ENCODE measurements at regions not wholly inside any gene's neighbourhood (a gene's known extent, or its start where the extent isn't known, plus 50 kb on each side); places are given as distances from the start of the nearest gene placed in this dataset.

DNA sequence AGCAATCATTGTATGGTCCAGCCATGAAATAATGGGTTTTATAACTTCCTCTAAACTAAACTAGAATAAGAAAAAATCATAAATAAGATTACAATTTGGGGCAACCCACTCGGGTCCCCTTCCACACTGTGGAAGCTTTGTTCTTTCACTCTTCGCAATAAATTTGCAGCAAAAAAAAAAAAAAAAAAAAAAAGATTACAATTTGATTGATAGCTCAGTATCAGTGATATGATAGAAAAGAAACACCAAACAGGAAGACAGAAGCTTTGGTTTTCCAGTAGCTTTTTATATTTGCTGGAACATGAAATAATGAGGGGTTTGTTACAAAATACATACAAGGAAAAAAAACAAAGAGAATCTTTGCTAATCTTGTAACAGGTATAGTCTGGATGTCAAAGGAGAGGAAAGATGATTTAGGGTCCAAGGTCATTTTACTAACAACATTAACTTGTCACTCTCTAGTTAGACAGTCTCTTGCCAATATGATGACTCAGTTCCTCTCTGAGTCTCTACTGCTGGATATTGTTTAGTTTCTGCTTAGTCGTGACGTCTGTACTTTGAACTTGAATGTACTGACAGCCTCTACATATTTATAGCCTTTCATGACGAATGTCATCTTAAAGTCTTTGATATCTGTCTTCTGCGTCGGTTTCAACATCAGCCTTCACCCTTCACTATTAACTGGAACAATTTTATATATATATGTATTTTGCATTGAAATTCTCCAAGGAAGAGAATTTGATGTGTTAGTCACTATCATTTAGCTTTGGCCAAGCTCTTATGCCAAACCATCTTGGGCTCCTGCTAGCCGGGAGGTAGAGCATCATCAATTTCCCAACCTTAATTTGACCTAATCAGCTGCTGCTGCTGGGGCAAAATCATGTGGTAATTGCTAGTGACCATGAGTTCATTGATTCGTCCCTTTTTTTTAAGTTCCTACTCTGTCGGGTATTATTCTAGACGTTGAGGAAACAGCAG is 213.1 kb upstream of the STXBP5 start:
- DNase-seq: peak; percentile 85

DNA sequence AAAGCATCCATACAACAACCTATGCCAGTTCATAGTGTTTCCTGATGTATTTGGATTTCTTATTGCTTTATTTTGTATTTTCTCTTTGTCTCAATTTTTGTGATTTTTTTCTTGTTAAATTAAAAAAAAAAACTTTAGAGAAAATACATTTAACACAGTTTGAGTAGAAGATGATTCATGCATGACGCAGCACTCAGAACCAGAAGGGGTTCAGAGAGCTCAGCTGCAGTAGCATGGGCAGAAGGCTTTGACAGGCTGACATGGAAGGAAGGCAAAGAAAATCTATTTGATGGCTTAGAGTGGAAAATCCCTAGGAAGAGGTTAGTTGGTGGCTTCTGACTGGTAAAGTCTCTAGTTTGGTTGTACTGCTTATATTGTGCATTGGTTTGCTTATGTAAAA is 207.2 kb upstream of the STXBP5 start:
- DNase-seq: peak; percentile 60

DNA sequence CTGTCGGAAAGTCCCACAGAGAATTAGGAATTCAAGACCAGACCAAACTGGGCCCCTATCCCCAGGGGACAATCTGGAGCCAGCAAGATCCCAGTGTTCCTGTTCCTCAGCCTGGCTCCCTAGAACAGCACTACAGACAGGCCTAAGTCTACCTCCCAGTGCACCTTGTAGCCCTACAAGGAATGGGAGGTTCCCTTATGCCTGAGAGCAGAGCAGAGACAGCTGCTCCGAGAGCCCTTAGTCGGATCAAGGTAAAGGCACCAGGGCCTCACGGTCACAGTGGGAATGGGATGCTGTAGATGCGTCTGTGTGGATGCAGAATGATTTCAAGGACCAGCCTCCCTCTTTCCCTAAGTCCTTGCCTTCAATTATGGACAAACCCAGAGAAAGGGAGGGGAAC is 204.5 kb upstream of the STXBP5 start:
- no peak for DNase-seq

DNA sequence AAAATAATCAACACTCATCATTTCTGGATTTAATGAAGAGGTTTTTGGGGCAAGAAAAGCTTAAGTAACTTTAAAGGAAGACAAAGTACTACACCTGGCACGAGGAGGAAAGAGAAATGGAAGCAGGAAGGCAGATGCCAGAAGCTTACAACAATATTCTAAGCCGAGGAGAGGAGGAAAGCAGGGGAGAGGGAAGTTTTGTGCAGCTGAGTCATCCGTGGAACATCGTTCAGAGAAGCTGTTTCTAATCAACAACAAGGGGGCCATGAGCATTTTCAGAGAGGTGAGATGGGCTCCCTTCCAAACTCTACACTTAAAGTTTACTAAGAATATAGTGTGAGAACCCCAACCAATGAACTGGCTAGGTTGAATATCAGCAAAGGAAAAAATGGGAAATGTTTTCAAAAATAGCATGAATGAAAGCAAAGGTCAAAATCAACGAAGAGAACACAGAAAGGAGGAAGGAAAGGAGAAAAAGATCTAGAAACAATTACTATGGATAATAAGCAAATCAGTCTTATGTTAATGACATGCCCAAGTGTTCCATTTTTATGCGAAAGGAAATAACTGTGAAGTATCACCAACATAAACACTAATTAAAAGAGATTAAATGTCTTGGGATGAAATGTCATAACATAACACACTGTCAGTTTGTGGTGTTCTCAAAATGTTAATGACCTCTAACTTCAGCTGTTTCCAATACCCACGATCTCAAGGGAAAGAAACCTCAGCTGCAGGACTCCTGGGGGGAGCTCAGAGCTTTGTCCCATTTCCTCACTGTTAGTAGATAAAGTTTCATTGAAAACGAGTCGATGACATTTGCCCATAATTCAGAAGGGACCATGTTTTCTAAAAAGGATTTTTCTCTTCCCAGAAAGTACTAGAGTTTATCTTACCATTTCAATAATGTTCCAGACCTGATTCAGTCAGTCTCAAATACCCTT is 203.4 kb upstream of the STXBP5 start:
- DNase-seq: peak; percentile 18

DNA sequence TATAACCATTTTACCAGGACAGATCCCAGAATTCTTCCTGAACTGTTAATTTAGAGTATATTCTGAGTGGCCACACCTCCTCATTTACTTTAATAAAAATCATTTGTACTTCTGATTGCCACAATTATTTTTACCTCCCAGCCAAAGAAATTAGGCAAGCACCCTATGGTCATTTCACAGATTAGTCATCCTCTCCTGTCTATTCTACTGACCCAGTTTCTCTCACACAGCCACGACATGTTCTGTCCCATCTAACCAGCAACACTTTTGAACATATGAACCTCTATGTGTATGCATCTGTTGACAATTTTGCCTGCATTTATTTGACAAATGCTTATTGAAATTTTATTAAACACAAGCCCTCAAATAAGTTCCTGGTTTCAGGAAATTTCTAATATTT is 202.6 kb upstream of the STXBP5 start:
- DNase-seq: no peak

DNA sequence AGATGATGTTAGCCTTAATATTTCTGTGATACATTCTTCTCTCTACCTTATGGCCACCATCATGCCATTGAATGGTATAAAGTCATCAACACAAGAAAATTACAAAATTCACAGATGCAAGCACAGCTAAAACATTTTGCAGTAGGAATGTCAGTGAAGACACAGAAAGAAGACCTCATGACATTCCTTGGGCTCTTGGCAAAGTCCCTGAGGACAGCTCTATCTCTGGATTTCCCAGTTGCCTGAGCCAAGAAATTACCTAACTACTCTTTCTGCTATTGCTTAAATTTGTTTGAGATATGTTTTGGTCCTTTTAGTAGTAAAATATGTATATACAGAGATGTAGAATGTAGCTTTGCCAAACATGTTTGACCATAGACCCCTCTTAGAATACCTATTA is 201.0 kb upstream of the STXBP5 start:
- DNase-seq: no peak

DNA sequence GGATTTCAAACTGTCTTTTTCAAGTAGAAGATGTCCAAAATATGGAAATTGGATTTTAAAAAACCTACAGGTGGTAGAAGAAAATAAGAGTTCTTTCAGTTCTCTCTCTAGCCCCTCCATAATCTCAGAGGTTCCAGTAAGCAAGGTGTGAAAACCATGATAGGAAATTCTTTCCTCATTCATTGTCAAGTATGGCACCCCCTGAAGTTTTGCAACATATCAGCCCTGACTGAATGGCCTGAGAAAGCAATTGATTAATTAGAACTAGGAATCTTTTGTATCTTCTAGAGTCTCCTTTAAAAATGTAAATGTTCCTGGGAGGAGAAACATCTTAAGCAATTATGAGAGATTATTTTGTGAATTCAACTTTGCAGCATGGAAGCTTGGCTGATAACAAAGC is 198.7 kb upstream of the STXBP5 start:
- DNase-seq: no peak

DNA sequence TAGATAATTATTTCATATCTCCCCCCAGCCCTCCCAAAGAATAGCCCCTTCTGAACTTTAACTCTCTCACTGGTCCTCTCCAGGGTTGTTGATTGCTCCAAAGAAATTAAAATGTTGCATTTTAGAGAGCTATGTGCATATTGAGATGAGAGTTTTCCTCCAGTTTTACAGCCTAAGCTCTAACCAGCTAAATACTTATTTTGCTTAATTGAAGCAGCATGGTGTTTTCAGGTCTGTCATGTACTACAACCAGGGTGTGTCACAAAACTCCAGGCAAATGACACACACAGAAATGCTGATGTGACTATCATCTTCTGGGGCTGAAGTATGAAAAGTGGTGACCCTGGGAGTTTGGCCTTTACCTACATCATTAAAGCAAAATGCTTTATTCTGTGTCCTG is 196.8 kb upstream of the STXBP5 start:
- DNase-seq: no peak

DNA sequence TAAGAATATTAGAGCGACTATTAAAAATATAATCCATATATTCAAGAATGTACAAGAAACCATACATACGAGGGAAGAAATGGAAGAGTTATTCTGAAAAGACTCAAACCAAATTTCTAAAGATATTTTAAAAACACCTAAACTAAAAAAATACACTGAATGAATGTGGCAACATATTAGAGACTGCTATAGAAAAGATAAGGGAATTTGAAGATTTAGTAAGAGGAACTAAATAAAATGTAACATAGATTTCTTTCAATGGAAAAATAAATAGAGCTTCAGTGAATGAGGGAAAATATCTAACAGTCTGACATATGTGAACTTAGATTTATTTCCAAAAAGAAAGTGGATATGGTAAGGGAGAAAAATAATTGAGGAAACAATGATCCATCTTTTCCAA is 194.9 kb upstream of the STXBP5 start:
- no peak for DNase-seq

DNA sequence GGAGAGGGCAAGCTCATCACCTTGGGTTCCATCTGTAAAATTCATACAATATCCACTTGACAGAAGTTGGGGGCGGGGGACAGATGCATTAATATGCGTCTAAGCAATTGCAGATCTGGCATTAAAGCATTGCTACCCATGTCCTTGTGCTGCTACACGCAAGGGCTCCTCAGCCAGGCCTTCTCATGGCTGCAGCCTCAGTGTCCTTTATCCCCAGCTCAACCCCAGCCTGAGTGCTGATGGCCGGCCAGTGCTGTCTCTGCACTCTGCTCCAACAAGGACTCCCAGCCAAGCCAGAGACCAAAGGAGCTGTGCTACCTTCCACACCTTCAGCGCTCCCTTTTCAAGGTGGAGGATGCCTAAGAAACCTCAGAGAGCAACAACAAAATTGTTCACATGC is 188.5 kb upstream of the STXBP5 start:
- DNase-seq: no peak

DNA sequence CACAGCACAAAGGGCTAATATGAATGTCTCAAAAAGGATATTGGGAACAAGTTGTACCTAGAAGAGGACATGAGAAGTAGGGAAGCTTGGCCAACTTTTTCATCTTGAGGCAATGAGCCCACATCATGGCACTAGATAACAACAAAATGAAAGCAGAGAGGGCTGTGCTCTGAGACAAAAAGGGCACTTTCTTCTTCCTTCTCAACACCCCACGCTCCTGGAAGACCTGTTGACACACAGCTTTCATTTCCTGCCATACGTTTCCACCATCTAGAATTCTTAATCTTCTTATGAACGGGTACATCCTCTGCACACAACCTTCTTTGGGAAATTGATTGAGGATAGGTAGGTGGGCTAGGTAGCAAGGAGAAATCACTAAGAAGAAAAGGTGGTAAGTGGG is 187.8 kb upstream of the STXBP5 start:
- no peak for DNase-seq

DNA sequence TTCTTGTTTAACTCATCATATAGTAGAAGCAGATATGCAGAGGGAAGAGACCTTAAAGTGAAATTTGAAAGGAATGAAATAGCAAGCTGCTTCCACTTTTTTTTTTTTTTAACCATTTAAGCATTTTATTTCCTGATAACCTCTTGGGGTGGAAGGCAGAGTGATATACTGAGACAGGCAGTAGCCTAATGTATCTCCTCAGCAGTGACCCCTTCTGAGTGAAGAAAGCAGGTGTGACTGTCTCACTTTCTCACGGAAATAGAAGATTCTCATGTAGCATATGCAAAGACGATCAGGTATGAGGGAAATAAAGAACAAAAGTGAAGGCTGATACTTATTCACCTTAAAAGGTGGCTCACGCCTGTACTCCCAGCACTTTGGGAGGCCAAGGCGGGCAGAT is 187.1 kb upstream of the STXBP5 start:
- DNase-seq: no peak

DNA sequence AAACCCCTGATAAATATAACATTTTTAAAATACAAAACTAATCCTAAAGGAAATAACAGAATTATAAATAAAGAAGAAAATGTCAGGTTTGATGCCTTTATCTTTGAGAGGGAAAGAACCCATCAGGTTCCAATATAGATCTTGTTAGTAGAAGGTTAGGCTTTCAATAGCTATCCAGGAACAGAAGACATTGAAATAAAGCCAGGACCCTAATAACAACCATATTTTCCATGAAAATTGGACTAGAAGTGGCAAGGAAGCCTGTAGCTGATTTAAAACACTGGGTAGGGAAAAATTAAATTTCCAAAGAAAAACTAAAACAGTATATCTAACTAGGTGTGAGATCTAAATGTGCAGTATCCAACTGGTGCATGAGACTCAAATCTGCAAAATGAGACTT is 185.2 kb upstream of the STXBP5 start:
- no peak for DNase-seq

DNA sequence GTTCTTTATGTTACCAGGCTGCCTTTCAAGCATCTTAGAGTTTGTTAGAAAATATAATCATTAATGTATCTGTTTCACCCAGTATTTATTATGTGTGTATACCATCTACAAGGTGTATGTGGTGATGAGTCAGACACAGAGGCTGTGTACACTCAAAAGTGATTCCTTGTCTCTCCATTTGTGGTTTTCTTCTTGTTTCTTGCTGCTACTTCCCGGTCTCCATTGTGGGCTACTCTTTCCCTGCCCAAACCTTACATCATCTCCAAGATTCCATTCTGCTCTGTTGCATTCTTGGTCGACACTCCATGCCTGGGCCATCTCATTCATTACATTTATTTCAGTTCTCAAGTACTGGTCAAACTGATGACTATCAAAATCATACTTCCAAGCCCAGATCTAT is 182.2 kb upstream of the STXBP5 start:
- peak; percentile 67 for DNase-seq

DNA sequence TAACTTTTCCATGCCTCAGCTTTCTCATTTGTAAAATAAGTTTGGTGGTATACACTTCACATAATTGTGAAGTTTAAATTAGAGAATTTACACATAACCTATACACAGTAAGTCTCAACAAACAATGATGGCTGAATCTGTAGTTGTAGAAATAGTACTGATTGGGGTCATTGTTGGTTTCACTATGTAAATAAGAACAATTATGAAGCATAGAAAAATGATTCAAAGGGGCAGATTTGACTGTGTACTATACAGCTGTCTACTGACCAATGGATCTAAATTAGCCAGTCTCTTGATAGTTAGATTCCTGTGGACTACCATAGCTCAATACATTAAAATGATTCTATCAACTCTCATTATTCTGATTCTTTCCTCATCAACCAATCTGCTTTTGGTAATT is 181.1 kb upstream of the STXBP5 start:
- DNase-seq: no peak

DNA sequence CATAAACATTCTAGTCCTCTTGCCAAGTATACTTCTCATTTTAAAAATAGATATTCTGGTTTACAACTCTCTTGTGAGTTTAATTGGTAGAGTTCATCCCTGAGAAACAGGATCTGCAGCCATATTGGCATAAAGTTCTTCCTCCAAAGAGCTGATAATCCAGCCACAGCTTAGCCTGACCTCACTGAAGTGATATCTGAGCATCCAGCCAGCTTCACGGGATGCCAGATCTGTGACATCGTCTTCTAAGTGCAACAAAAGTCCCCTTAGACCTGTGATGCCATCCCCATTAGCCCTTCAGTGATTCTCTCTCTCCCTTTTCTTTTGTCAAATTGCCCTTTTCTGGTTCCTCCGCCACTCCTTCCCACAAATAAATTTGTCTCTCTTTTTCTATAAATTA is 180.6 kb upstream of the STXBP5 start:
- DNase-seq: no peak

DNA sequence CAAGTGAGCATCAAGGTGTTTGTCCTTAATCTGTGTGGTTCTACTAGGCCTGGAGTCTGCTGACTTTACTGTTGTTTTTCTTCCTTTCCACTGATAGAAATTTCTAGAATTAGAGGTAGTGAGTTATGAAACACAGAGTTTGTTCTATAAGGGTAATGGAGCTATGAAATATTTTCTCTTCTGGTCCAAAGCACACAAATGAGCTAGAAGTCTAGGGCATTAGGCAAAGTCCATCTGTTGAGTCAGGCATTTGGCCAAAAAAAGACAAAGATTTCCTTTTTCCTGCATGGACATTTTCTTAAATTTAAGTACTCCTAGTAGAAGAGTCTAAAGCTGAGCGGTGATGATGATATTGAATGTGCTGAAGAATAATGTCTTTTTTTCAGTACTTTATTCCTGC is 174.3 kb upstream of the STXBP5 start:
- DNase-seq: no peak

DNA sequence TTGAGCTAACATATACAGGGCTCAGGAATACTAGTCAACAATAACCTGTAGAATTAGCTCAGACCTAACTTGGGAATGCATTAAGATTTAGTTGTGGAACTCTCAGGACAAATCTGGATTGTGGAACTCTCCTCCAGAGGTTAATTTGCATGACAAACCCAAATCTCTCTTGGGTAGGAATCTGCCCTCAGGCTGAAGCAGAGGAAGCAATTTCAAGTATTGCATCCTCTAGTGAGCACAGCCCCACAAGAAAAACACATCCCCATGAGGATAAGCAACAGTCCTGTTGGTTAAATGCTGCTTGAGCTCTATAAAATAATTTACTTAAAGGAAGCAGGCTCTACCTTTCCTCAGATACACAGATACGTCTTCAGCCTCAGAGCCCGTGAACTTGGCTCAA is 170.9 kb upstream of the STXBP5 start:
- DNase-seq: peak; percentile 26

DNA sequence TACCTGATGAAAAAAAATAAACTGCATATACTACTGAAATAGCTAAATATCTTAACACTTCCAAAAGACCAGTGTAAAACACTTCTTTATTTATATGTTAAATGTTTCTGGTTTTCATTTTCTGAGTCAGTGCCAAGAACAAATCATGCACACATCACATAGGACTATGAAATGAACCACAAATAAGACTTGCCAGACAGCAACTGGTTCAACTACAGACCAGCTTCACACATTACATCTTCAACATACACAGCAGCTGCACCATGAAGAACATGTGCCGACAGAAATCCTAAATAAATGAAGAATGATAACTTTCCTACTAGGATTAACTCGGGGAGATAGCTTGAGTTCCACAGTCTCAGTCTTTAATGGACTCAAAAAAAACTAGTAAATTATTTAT is 168.3 kb upstream of the STXBP5 start:
- no peak for DNase-seq

DNA sequence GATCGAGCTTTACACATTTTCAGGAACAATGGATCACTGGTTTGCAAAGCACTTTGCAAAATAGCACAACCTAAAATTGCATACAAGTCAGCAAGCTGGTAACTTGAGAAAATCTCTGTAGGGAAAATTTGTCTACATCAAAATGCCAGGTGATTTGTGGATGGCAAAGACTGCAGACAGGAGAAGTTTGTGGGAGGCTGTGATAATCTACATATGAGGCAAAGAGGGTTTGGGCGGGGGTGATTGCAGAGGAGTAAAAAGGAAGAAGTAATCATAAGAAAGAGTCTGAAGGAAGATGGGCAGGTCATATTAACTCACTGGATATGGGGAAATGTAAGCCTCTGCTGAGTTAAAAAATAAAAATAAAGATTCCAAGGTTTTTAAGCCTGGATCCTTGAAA is 166.3 kb upstream of the STXBP5 start:
- no peak for DNase-seq

DNA sequence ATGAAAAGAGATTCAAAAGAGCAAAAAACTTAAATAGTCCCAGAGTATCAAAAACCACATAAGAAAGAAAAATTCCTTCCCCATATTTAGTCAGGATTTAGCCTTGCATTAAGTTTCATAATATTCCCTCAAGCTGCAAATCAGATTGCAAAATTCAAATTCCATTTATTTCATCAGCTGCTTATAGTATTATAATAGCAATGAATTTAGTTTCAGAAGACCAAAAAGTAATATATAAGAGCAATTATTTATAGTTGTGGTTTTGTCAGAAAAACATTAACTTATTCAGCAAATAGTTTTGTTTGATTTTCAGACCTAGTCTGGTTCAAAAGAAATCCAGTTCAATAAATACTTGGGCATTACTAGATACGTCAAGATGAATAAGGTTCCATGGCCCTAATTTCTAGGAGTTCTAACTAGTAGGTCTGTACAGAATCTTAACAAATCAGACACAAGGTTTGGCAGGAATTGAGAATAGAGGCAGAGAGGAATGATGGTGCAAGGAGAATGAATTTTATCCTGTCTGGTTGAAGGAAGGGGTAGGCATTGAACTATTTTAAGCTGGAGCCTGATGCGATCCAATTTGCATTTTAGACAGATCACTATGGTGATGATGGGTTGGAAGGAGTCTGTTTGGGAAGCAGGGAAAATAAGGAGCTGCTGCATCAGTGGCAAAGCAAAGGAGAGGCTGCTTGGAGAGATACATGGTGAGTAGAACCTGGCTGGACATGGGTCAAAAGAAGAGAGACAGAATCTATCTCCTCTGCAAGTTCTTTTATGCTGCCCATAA is 163.9 kb upstream of the STXBP5 start:
- no peak for DNase-seq

DNA sequence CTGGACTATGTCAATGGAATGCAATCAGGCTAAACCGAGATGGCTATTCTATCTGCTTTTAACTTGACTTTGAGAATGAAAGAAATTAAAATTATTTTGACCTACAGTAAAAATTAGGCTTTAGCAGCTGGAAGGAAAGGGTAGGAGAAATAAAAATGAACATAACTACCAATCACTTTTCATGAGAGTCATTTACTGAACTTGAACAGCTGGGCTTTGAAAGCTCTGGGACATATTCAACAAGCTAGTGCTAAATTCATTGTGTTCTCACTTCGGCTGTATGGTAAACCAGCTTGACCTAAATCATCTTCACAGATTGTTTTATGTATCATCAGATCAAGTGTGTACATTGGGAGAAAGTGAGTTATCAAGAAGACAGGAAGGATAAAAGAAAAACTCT is 161.5 kb upstream of the STXBP5 start:
- no peak for DNase-seq

DNA sequence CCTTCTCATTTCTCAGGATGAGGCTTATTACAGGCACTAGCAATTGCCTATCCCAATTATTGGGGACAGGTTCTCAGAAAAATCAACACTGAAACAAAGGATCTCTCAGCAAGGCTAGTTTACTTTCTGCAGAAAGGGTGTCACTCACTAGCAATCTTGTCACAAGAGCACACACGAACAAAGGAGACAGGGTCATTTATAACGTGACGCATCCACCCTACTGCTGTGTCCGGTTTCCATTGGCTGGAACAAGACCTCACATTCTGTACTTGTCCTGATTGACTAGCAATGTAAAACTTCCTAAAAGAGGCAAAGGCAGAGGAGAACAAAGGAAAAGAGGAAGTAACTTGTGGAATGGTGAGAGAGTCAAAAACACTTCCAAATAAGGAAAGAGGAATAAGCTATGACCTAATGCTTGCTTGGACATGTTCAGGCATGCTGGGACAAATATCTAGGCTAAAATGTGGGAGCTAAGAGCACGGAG is 160.2 kb upstream of the STXBP5 start:
- DNase-seq: no peak

All from NCI-H226 (cell line).